Astrocyte of the cerebellum (primary cell): ENCODE measurements at regions not wholly inside any gene's neighbourhood (a gene's known extent, or its start where the extent isn't known, plus 50 kb on each side); places are given as distances from the start of the nearest gene placed in this dataset.

Source experiments
- DNase-seq: peaks from one replicate; pipeline ENCODE4 v3.0.0-alpha.2; 2011; ENCODE audit warnings: low read depth
- H3K4me3 ChIP-seq: 2 replicates; pipeline ENCODE4 v1.5.1; 2011; ENCODE audit warnings: mild to moderate bottlenecking, low read depth, low read length, moderate library complexity
- CTCF ChIP-seq: IDR thresholded peaks from 2 replicates; pipeline ENCODE4 v1.5.1; 2012; ENCODE audit warnings: low read length, low read depth, moderate library complexity, mild to moderate bottlenecking; ENCODE audit errors: missing control alignments
- in situ Hi-C: cut with HindIII; loops from 2 replicates; pipeline ENCODE4 v1.10.0; 2017; ENCODE audit warnings: low sequenced_read_pairs

DNA sequence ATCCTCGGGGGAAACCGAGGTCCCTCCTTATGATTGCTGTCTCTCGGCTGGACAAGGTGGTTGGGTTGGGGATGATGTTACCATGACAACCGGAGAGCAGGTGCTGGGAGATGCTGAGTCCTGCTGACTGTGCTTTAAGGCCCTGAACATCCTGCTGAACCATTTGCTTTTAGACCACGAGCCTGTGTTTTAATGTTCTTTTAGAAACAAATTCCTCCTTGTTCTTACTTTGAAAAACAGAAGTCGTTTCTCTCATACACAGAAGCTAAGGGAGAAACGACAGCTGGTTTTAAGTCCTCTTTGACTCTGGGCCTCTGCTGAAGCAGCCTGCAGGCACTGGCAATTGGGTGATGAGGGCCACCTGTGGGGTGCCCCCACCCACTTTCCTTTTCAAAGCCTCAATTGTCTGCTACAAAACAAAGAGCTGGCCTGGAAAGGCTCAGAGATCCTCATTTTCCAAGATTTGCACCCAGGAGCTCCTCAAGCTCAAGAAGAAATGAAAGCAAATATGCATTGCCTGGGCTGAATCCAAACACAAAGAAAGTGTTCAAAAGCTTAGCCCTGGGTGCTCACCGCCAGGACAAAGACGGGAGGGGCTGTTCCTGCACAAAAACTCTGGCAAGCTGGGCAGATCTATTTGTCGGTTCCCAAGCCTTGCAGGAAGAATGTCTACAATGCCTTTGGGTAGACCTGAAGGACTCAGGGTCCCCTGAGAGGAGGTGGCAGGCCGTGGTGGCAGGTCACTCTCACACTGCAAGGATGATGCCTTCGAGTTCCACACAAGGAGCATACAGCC, 90.0 kb upstream of the CLMN start:
- TF ChIP-seq CTCF = no peak
- H3K4me3 ChIP-seq = no peak overlapping the region
- no peak for DNase-seq
- in situ Hi-C loops = no loop called here

GRCh38 chr14:95408731-95409476, 89.2 kb upstream of the CLMN start:
- TF ChIP-seq CTCF = no peak

DNA sequence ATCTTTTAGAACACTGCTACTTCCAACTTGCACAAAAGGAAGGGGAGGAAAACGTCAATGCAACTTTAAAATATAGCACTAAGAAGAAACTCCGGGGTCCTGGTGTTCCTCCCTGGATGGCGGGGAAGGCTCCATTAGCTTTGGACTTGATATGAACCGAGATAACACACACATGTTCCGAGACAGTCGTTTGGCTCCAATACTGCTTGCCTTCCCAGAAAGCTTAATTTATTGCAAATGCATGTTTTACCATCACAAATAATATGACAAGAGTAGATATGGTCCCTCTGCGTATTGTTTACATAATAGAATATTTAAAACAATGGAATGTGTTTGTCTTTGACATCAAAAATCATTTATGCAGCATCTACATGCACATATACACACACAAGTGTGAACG, 87.6 kb upstream of the CLMN start:
- DNase-seq = no peak
- no peak for TF ChIP-seq CTCF
- in situ Hi-C loops = no loop called here
- no peak overlapping the region for H3K4me3 ChIP-seq

More at GRCh38 chr14:95408731-95409476, 89.2 kb upstream of the CLMN start:
- no peak overlapping the region for H3K4me3 ChIP-seq
- no peak for DNase-seq
- in situ Hi-C loops = no loop called here

DNA sequence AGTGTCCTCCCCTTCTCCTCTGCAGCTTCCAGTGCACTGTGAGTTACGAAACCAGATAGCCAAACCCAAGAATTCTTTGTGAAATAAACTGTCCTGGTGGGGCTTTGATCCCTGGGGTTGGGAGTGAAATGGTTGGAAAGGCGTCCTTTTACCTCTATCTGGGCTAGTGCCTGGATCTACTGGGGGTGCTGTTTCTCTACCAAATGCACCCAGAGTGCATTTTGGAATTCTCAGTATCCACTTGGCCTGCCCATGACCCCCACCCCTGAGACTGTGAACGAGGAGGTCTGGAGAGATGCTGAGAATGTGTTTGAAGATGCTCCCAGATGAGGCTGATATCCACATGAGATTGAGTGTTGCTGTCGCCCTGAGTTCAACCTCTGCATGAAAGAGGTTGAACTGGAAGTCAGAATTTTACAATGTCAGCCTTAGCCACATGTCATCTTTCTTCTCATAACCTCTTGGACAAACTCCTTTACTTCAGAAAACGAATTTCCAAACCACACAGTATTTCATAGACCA, 87.1 kb upstream of the CLMN start:
- in situ Hi-C loops = no loop called here

GRCh38 chr14:95404583-95404982, 84.9 kb upstream of the CLMN start:
- TF ChIP-seq CTCF = no peak
- DNase-seq = no peak
- in situ Hi-C loops = no loop called here
- no peak overlapping the region for H3K4me3 ChIP-seq

More for the DNA sequence above, 87.1 kb upstream of the CLMN start:
- DNase-seq = no peak
- no peak for TF ChIP-seq CTCF
- no peak overlapping the region for H3K4me3 ChIP-seq

GRCh38 chr14:95402578-95402977, 82.9 kb upstream of the CLMN start:
- in situ Hi-C loops = no loop called here

More at GRCh38 chr14:95402578-95402977, 82.9 kb upstream of the CLMN start:
- TF ChIP-seq CTCF = no peak
- H3K4me3 ChIP-seq = no peak overlapping the region
- DNase-seq = no peak
